ENCODE measurements at regions not wholly inside any gene's neighbourhood (a gene's known extent, or its start where the extent isn't known, plus 50 kb on each side); places are given as distances from the start of the nearest gene placed in this dataset.

DNA sequence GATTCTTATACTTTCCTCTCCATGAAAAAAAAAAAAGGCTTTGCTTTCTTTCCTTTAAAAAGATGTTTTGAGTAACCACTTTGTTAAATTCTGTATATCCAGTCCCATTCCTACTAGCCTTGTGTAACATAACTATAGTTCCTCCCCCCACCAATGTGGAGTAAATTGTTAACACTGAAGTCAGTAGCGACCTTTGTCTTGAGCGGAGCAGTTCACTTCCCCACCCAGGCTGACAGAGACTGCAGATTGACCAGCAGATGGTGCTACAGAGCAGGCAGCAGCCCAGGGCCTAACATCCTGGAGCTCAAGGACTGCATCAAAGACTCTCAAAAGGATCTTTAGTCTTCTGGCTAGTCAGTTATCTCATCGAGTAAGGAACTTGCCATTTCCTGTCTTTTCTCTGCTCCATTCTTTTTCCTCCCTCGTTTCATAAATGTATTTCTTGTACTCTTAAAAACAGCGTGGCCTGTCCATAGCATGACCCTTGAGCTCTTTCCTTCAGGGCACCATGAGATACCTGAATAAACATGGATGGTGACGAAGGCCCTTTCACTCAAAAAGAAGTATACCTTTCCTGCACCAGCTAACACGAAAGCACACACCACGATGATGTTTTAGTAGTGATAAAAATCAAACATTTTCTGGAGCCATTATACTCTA is 503.5 kb upstream of the PKN2 start:
- peak; percentile 60 for DNase-seq

DNA sequence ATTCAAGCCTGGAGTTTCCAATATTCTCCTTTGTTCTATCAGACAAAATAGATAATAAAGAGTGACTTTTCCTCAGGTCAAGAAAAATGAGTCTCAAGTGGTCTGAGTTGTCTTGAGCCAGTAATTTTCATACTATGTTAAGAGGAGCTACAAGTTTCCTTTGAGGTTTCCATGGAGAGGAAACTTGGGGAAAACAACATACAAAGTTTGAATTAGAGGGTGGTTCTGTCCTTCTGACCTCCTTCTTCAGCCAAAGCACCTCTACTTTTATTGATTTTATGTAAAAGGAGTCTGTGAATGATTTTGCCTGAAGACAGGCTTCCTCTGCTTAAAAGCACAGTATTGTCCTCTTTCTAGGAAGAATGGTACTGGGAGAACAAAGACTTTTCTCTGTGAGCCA is 497.2 kb upstream of the PKN2 start:
- DNase-seq: no peak

DNA sequence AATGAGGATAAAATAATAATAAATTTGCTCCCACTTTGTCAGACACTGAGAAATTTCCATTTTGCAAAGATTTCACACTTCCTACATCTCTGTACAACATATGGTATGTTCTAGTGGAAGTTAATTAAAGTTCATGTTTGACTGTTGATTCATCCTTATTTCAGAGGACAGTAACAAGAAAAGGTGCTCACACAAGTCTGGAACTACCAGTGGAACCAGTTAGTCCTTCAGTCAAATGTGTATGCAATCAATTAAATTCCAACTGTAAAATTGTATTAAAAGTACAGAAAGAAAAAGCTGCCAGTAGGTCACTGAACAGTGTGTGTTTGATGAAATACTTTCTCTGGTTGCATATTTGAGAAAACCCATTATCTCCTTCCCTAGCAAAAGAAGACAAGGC is 496.0 kb upstream of the PKN2 start:
- DNase-seq: no peak

DNA sequence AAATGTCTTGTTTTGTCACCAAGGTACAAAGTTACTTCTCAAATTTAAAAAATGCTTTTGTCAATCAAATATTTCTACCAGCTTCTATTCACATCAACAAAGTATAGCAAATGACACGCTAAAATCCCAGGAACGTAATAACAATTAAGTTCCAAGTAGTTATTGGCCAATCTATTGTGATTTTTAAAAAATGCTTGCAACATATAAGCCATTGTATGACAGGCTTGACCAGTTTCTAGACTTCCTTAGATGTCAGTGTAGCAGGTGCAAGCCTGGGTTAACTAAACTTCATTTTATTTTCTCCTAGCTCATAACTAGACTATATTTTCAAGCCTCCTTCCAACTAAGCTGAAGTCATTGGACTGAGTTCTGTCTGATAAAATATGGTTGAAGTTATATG is 494.5 kb upstream of the PKN2 start:
- DNase-seq: no peak

DNA sequence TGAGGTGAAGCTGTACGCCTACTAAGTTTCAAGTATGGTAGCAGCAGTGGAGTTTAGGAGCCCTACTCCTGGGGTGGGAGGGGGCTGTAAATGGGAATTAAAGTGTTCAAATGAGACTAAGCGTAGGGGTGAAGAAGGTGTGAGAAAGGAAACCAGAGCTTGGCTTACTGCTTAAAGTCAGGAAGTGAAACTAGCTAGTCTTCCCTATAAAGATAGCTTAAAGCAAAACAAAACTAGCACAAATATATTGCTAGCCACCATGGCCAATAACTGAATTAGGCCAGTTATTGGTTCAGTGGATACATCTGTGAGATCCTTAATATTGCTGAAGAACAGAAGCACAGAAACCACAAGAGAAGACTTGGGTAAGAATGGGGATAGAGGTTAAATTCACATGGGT is 492.2 kb upstream of the PKN2 start:
- DNase-seq: no peak

GRCh38 chr1:88194542-88194941 is 489.5 kb upstream of the PKN2 start:
- no peak for DNase-seq

DNA sequence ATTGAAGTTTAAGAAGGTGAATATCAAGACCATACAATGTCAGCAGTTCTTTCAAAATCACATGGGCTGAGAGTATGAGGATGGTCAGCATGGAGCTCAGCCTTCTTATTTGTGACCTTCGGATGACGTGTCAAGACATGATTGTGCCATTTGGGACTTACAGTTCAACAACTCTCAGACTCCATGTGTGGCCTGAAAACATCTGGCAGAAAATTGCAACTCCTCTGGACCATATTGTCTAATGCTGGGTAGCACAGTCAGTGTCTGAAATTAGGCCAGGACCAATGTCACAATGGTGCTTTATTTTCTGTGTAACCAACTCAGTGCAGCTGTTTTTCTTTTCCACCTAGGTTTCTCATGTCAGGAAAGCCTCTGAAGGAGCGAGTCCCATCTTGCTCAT is 483.5 kb upstream of the PKN2 start:
- DNase-seq: no peak

GRCh38 chr1:88204111-88204510 is 480.0 kb upstream of the PKN2 start:
- no peak for DNase-seq

- DNase-seq: no peak
Observed at GRCh38 chr1:88204612-88205167, 479.4 kb upstream of the PKN2 start.

DNA sequence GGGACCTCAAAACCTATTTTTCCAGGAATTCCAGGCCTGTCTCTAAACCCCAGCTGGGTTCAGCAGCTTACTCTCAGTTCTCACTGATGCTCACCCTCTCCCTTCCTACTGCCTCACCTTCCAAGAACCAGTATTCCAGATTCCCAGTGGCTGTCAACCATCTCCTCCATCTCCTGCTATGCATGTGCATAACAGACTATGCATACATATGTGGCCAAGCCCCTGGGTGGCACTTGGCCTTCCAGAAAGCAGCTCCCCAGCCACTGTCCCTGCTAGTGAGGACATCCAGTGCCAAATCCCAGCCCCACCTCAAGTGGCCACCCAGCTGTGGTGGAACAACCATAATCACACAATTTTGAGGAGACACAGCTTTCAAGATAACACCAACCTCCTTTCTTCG is 475.7 kb upstream of the PKN2 start:
- DNase-seq: no peak

DNA sequence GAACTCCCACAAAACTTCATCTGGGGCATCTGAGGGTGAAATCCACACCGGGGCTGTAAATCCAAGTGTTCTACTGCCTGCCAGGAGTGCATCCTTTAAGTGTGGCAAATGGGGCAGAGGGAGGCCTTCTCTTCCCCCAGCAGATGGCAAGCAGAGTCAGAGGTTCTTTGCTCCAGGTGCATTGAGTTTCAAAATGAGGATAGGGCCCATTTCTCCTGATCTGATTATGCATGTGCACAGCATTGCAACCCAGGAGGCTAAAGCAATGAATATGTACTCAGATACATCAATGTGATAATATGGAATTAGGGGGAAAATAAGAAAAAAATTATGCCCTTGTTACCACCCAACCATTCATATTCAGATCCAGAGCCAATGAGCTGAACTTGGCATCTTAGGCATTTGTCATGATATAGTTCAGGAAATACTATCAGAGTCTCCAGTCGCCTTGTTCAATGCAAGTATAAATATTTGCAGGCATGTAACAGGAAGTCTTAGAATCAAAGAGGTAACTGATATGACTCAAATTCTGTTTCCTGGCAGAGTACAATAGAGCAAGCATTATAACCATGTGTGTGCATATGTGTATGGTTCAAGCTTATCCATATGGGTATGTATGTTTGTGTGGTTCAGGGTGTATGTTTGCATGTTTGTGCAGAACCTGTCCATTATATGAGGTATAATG is 473.8 kb upstream of the PKN2 start:
- no peak for DNase-seq

DNA sequence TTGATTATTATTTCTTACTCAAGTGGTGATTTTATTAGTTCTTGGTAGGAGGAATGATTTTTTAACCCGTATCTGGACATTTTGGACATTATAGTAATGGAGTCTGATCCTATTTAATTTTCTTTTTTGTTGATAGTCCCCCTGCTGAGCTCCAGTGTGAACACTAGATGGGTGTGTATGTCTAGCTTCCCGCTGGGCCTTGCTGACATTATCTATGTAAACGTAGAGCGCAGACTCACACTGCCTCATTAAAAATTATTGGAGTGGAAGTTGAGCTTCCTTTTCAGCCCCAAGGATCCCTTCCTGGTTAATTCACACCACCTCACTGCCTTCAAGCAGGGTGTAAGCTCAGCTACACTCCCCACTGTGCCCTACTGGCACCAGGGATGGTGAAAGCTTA is 467.6 kb upstream of the PKN2 start:
- DNase-seq: no peak

DNA sequence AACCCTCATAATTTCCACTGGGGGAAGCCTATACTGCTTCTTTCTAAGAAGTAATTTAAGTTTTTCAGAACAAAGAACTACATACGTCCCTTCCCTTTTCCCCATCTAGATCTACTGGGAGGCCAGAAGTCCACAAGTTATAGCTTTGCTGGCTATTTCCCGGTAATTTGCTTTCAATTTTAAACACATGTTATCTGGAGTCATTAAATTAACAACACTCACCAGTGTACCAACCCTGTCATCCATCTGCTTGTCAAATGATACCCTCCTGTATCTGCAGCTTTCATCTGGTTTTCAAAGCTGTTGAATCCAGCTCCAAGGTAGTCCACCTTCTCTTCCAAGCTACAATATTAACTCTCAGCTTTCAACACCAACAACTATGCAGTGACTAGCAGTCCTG is 466.7 kb upstream of the PKN2 start:
- no peak for DNase-seq

DNA sequence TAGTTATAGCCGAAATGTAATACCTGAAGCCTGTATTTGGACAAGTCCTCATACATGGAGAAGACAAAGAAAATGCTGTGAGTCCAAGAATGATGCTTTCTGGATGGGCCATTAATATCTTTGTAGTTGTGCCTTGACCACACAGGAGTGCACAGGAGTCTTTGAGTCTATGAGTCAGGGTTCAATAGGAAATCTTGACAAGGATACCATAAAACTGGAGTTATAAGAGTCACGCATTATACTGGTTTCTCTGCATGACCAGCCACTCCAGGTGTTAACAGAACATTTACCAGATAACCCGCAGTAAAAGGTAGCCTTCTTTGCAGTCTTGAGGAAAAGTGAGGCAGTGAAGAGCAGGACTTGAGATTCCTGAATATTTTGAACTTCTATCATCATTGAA is 464.6 kb upstream of the PKN2 start:
- no peak for DNase-seq

DNA sequence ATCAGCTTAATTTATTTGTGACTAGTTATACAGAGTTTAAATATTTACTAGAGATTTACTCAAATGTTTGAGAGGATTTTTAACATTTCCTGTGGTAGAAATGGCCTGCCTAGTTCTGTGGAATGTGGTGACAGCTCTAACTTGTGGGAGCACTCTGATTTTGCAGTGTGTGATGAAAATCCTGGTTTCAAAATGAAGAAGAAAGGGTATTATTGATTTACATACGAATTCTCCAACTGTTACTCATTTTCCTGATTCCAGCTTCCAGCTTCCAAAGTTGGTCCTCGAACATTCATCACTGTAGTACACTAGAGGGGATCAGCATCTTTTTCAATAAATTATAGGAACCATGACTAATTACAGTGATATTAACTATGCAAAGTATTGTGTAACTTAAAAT is 462.7 kb upstream of the PKN2 start:
- no peak for DNase-seq

- DNase-seq: no peak
Observed at GRCh38 chr1:88224906-88225305, 459.2 kb upstream of the PKN2 start.

DNA sequence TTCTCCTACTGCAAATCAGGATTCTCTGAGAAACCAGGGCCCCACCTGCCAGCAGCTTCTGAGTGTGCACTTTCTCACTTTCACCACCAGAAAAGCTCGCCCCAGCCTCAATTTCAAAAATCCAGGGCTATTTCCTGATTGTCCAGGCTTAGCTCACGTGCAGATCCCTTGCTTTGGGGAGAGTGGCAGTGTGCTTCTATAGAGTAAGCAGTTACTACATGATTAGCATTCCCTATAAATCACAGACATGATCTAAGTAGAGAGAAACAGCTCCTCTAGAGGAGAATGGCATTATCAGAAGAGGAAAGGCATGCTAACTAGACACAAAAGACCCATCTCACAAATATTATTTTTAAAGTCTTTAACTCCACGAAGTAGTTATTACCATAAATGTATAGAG is 456.0 kb upstream of the PKN2 start:
- no peak for DNase-seq

DNA sequence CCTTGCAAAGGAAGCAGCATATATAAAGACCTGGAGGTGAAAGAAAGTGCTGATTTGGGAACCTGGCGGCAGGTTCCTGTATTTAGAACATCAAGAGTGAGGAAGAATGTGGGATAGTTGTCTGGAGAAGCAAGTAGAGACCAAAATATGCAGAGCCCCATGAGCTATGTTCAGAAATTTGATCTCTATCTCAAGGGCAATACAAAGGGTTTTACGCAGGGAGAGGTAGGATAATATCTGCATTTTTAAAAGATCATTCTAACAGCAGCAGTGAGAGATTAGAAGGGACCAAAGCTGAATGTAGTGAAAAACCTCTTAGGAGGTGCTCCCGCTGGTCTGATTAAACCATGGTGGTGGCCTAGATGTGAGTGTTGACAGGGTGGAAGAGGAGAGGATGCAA is 453.9 kb upstream of the PKN2 start:
- no peak for DNase-seq

DNA sequence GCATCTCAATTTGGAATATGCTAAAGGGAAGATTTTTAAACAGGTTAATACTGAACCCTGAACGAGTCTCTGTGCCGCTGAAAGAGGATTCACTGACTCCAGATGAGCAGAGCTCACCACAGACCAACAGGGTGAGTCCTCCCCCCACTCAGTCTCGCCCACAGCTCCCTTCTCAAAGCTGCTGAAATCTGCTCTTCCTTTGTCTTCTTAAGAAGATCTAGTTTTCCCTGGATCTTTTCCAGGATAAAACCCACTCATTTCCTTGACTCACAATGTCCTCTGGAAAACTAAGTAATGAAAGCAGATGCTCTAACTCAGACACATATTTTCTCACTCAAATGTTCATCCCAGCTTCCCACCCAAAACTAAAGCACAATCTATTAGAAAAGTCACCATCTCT is 447.0 kb upstream of the PKN2 start:
- no peak for DNase-seq

GRCh38 chr1:88239205-88239604 is 444.9 kb upstream of the PKN2 start:
- no peak for DNase-seq

DNA sequence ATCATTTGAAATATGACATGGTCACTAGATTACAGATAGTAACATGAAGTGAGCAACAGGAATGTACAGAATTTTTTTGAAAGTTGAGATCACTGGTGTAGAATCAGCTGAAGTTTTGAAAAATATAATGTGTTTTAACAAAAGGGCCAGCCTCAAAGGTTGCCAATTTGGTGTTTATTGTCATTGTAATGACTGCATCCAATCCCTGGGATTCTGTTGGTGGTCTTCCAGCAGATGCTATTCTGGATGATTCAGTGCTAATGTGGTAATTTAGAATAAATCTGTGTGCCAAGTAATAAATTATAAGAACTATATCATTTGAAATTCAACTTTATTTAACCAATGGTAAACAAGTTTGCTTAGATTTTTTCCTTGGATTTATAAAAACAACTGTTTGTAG is 436.4 kb upstream of the PKN2 start:
- no peak for DNase-seq

DNA sequence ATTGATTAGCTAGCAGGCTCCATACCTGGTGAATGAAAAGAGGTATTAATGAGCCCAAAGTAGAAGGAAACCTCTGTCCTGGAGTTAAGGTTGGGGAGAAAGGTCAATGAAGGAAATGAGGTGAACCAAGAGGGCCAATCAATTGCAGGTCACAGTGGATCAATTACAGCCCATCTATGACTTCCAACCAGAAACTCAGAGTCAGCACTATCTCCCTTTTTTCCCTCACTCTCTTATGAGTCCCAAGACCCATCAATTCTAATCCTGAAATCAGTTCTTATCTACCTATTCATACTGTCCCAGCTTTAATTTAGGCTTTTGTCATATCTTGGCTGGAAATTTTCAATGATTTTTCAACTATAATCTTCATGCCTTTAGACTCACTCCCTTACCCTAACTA is 433.2 kb upstream of the PKN2 start:
- DNase-seq: no peak

GRCh38 chr1:88252745-88253144 is 431.3 kb upstream of the PKN2 start:
- no peak for DNase-seq

- DNase-seq: no peak
Observed at GRCh38 chr1:88265606-88266005, 418.5 kb upstream of the PKN2 start.

DNA sequence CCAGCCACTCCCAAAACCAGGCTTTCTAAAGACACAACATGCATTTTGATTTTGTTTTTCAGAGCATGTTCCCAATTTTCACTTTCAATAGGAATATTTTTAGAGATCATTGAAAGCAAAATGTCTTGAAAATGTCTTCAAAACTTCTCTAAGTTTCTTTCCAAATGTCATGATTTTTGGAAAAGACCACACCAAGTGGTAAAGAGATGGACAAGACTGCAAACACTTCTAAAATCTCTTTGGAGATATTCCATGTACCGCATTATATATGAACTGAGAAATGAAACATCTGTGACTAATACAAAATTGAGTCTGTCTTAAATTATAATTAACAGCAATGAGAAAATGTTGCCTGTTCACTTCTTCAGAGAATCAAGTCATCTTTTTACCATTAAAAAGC is 418.0 kb upstream of the PKN2 start:
- no peak for DNase-seq
